ENCODE measurements at regions not wholly inside any gene's neighbourhood (a gene's known extent, or its start where the extent isn't known, plus 50 kb on each side); places are given as distances from the start of the nearest gene placed in this dataset.

DNA sequence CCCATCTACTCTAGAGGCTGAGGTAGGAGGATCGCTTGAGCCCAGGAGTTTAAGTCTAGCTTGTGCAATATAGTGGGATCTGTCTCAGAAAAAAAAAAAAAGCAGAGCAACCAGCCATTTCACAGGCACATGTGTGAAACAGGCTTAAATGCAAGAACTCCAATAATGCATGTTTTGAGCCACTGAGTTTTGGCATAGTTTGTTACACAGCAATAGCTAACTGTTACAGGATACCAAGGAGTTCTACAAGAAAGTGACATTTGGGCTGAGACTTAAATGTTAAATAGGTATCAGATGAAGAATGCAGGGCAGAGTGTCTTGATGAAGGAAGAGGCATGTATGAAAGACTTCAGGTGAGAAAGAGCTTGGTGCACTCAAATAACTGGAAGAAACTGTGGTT lies 240.0 kb upstream of the FOXN3 start:
- no peak for DNase-seq (ENCODE audit: low read depth)
- H3K36me3 ChIP-seq (ENCODE audit: control insufficient read depth, insufficient read depth, low read length, severe bottlenecking) = no peaks in the 10 kb centered on the region
- H3K9me3 ChIP-seq (ENCODE audit: control insufficient read depth, low read length) = peaks cover 5% of the 10 kb centered on the region
- H3K27me3 ChIP-seq (replicated peaks; ENCODE audit: control insufficient read depth, insufficient read depth, low read length) = no peaks in the 10 kb centered on the region
- no peak overlapping the region for H3K9ac ChIP-seq (ENCODE audit: low read length)
- H3K4me1 ChIP-seq (ENCODE audit: control insufficient read depth, insufficient read depth, low read length) = peaks cover 11% of the 10 kb centered on the region
- H3K4me3 ChIP-seq (ENCODE audit: low read length) = no peak overlapping the region

DNA sequence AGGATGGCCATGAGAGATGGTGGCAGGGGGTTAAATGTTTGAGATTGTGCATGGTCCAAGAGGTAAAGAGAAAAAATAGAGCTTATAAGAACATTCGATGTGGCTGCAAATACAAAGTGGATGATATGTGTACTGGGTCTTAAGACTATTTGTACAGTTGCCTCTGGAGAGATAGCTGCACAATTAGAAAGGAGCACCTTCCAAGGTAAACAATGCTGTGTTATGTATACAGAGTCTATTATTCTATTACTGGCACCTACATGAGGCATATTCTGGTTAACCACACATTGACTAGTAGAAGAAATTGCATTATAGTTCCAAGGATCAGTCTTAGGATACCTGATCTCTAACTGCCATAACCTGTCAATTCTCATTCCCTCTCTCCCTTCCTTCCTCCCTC lies 238.0 kb upstream of the FOXN3 start:
- H3K27me3 ChIP-seq (replicated peaks; ENCODE audit: control insufficient read depth, insufficient read depth, low read length) = no peaks in the 10 kb centered on the region
- DNase-seq (ENCODE audit: low read depth) = no peak
- H3K4me3 ChIP-seq (ENCODE audit: low read length) = no peak overlapping the region
- no peak overlapping the region for H3K9ac ChIP-seq (ENCODE audit: low read length)
- peaks cover 5% of the 10 kb centered on the region for H3K4me1 ChIP-seq (ENCODE audit: control insufficient read depth, insufficient read depth, low read length)
- peaks cover 5% of the 10 kb centered on the region for H3K9me3 ChIP-seq (ENCODE audit: control insufficient read depth, low read length)
- H3K36me3 ChIP-seq (ENCODE audit: control insufficient read depth, insufficient read depth, low read length, severe bottlenecking) = no peaks in the 10 kb centered on the region

DNA sequence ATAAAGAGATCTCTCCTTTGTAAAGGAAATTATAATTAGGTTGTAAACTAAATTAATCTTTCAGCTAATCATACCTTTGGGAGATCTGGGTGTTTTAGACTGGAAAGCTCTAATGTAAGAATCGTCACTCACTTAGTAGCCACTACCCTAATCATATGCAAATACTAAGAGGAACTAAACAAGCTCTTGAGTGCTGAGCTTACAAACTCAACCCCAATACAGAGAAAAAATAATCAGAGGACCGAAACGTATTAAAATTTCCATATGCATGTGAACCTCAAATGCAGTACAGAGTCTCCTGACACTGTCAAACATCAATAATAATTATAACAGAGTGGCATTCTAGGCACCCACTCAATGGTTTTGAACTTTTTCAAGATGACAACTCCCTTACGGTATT lies 235.3 kb upstream of the FOXN3 start:
- Histone ChIP-seq H3K36me3 (ENCODE audit: control insufficient read depth, insufficient read depth, low read length, severe bottlenecking) (no peaks in the 10 kb centered on the region), H3K27me3 (replicated peaks; ENCODE audit: control insufficient read depth, insufficient read depth, low read length) (no peaks in the 10 kb centered on the region), H3K9ac (ENCODE audit: low read length) (no peak overlapping the region), H3K4me3 (ENCODE audit: low read length) (no peak overlapping the region), H3K9me3 (ENCODE audit: control insufficient read depth, low read length) (peaks cover 5% of the 10 kb centered on the region), H3K4me1 (ENCODE audit: control insufficient read depth, insufficient read depth, low read length) (no peaks in the 10 kb centered on the region)
- no peak for DNase-seq (ENCODE audit: low read depth)

DNA sequence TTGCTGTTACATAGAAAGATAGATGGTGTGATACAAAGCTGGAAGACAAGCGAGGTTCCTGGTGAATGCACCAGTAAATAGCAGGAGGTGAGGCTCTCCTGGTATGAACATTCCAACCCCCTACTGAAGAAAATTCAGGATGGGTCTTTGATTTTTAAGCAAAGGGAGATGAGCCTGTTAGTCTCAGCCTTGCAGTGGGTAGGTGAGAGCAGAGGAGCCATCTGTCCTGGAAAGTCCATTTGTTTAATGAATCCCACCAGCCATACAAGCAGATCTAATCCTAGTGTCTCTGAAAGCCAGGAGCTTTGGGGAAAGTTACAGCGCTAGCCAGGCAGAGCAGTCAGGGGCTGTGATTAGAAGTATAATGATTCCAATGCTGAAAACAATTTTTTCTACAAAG lies 234.8 kb upstream of the FOXN3 start:
- H3K4me3 ChIP-seq (ENCODE audit: low read length) = no peak overlapping the region
- no peaks in the 10 kb centered on the region for H3K4me1 ChIP-seq (ENCODE audit: control insufficient read depth, insufficient read depth, low read length)

DNA sequence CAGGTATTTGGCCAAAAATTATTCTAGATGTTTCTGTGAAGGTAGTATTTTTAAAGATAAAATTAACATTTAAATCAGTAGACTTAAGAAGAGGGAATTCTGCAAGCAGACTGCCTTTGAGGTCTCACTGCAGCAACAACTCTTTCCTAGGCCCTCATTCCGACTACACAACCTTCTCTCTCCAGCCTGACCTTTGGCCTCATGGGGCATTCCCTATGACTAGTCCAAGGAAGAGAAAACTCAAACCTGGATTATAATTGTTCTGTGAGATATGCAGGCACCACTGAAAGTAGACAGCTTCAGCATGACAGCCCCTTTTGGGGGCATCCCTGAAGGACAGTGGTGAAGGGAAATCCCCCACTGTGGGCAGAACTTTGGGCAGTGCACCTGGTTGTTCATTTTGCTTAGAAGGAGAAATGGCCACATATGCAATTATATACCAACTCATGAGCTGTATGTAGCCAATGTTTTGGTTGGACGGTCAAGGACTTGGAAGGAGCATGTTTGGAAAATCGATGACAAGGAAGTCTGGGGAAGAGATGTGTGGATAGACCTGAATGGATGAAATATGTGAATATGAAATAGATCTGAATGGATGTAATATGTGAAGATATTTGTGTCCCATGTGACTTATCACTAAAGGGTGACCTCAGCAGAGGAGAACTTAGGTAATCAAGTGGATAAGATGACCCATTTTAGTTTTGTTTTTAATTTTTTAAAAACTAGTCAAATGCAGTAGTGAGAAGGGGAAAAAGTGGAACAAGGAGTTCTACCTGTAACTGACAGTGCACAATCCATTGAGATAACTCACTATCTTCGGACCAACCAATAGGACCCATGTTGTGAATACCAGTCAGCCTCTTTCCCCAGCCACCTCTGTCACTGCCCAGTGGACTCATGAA lies 233.3 kb upstream of the FOXN3 start:
- H3K4me1 ChIP-seq (ENCODE audit: control insufficient read depth, insufficient read depth, low read length) = no peaks in the 10 kb centered on the region
- H3K36me3 ChIP-seq (ENCODE audit: control insufficient read depth, insufficient read depth, low read length, severe bottlenecking) = no peaks in the 10 kb centered on the region
- peak; percentile 16 for DNase-seq (ENCODE audit: low read depth)
- no peaks in the 10 kb centered on the region for H3K27me3 ChIP-seq (replicated peaks; ENCODE audit: control insufficient read depth, insufficient read depth, low read length)
- H3K4me3 ChIP-seq (ENCODE audit: low read length) = no peak overlapping the region
- H3K9me3 ChIP-seq (ENCODE audit: control insufficient read depth, low read length) = no peaks in the 10 kb centered on the region
- no peak overlapping the region for H3K9ac ChIP-seq (ENCODE audit: low read length)

More for the DNA sequence above, 234.8 kb upstream of the FOXN3 start:
- no peak for DNase-seq (ENCODE audit: low read depth)
- Histone ChIP-seq H3K36me3 (ENCODE audit: control insufficient read depth, insufficient read depth, low read length, severe bottlenecking) (no peaks in the 10 kb centered on the region), H3K9me3 (ENCODE audit: control insufficient read depth, low read length) (peaks cover under 1% of the 10 kb centered on the region), H3K9ac (ENCODE audit: low read length) (no peak overlapping the region), H3K27me3 (replicated peaks; ENCODE audit: control insufficient read depth, insufficient read depth, low read length) (no peaks in the 10 kb centered on the region)

DNA sequence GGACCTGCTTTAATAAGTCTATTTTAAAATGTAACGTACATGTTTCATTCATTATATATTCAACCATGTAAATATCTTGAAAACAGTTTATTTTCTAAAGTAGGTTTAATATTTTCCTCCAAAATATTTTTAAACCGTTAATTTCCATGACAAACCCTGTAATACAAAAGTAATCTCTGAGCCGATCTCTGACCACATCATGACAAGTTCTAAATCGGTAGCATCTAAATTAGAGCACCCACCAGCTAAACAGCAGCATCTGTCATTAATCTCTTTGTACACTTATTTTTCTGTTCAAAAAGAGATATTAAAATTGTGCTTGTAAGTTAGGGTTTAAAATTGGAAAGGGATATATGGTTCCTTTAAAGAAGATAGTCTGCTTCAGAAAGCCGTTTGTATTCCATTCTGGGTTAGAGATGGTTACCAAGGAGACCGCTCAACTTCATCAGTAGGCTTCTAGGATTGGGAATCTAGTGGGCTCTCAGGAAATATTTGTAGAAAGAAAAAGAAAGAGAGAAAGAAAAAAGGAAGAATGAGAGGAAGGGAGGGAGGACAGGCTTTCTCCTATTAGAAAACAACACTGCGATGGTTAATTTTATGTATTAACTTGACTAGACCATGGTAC lies 232.5 kb upstream of the FOXN3 start:
- no peak for DNase-seq (ENCODE audit: low read depth)
- H3K36me3 ChIP-seq (ENCODE audit: control insufficient read depth, insufficient read depth, low read length, severe bottlenecking) = no peaks in the 10 kb centered on the region
- no peak overlapping the region for H3K4me3 ChIP-seq (ENCODE audit: low read length)
- H3K4me1 ChIP-seq (ENCODE audit: control insufficient read depth, insufficient read depth, low read length) = no peaks in the 10 kb centered on the region
- no peaks in the 10 kb centered on the region for H3K27me3 ChIP-seq (replicated peaks; ENCODE audit: control insufficient read depth, insufficient read depth, low read length)
- no peak overlapping the region for H3K9ac ChIP-seq (ENCODE audit: low read length)
- H3K9me3 ChIP-seq (ENCODE audit: control insufficient read depth, low read length) = no peaks in the 10 kb centered on the region

DNA sequence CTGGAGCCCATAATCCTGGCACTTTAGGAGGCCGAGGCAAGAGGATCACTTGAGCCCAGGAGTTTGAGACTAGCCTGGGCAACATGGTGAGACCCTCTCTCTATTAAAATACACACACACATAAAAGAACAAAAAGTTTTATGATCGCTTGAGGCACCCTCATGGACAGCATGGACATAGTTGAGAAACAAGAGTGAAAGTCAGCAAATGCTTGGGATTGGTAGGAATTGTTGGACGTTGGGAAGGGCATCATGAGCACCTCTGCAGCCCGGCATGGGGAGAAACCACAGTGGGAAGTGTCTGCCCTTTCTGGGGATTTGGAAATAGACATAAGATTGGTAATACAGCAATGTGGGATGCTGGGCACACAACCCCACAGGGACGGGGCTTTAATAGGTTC lies 231.9 kb upstream of the FOXN3 start:
- Histone ChIP-seq H3K9ac (ENCODE audit: low read length) (no peak overlapping the region), H3K4me3 (ENCODE audit: low read length) (no peak overlapping the region), H3K4me1 (ENCODE audit: control insufficient read depth, insufficient read depth, low read length) (no peaks in the 10 kb centered on the region), H3K36me3 (ENCODE audit: control insufficient read depth, insufficient read depth, low read length, severe bottlenecking) (no peaks in the 10 kb centered on the region), H3K27me3 (replicated peaks; ENCODE audit: control insufficient read depth, insufficient read depth, low read length) (no peaks in the 10 kb centered on the region), H3K9me3 (ENCODE audit: control insufficient read depth, low read length) (no peaks in the 10 kb centered on the region)
- DNase-seq (ENCODE audit: low read depth) = no peak

DNA sequence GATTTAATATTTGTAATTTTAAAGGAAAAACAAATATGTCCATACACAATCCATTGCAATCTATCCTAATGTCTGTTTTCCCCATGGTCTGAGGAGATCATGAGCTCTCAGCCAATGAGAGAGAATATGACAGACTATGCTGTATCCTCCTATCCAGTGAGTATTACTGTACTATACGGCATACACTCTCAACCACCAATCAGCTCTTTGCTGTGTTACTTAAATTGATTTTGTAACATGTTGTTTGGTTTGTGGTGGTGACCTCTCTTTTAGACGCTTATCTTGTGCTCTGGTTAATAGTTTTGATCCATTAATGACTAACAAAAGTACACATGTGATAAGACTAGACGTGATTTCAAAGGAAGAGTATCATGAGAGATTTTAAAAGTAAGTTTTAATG lies 231.5 kb upstream of the FOXN3 start:
- no peak overlapping the region for H3K9ac ChIP-seq (ENCODE audit: low read length)
- H3K9me3 ChIP-seq (ENCODE audit: control insufficient read depth, low read length) = no peaks in the 10 kb centered on the region
- DNase-seq (ENCODE audit: low read depth) = no peak
- no peaks in the 10 kb centered on the region for H3K4me1 ChIP-seq (ENCODE audit: control insufficient read depth, insufficient read depth, low read length)
- no peak overlapping the region for H3K4me3 ChIP-seq (ENCODE audit: low read length)
- H3K36me3 ChIP-seq (ENCODE audit: control insufficient read depth, insufficient read depth, low read length, severe bottlenecking) = no peaks in the 10 kb centered on the region
- no peaks in the 10 kb centered on the region for H3K27me3 ChIP-seq (replicated peaks; ENCODE audit: control insufficient read depth, insufficient read depth, low read length)

DNA sequence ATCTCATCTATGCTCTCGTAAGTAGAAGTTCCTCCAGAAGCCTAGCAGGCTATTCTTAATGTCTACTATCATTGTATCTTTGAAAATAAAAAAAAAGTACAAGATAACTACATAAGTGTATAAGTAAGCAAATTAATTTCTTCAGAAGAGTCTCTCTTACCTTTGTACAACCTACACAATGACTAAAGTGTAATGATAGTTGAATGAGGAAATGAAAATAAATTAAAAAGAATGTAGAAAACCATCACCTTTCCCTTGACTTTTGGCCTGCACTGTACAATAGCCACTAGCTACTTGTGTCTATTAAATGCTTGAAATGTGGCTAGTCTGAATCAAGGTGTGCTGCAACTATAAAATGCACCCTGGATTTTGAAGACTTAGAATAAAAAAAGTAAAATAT lies 229.9 kb upstream of the FOXN3 start:
- H3K9me3 ChIP-seq (ENCODE audit: control insufficient read depth, low read length) = no peaks in the 10 kb centered on the region
- no peaks in the 10 kb centered on the region for H3K4me1 ChIP-seq (ENCODE audit: control insufficient read depth, insufficient read depth, low read length)
- no peak for DNase-seq (ENCODE audit: low read depth)
- no peaks in the 10 kb centered on the region for H3K27me3 ChIP-seq (replicated peaks; ENCODE audit: control insufficient read depth, insufficient read depth, low read length)
- H3K9ac ChIP-seq (ENCODE audit: low read length) = no peak overlapping the region
- no peak overlapping the region for H3K4me3 ChIP-seq (ENCODE audit: low read length)
- H3K36me3 ChIP-seq (ENCODE audit: control insufficient read depth, insufficient read depth, low read length, severe bottlenecking) = no peaks in the 10 kb centered on the region

DNA sequence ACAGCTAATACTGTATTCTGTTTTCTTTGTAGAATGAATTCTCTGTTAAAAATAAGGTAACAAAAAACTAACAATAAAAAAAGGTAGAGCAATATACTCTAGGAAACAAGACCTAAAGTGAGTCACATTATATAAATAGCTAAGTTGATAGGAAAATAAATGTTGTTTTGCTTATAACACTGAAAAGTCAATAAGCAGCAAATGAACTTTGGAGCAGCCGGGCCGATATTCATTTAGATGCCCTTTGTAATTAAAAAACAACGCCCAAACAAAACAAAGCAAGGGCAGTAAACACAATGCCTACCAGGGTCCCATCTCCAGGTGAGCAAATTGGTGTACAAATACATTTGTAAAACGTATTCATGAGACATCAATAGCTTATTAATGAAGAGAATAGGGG lies 227.6 kb upstream of the FOXN3 start:
- Histone ChIP-seq H3K4me1 (ENCODE audit: control insufficient read depth, insufficient read depth, low read length) (peaks cover 6% of the 10 kb centered on the region), H3K9ac (ENCODE audit: low read length) (no peak overlapping the region), H3K36me3 (ENCODE audit: control insufficient read depth, insufficient read depth, low read length, severe bottlenecking) (no peaks in the 10 kb centered on the region), H3K4me3 (ENCODE audit: low read length) (no peak overlapping the region), H3K9me3 (ENCODE audit: control insufficient read depth, low read length) (no peaks in the 10 kb centered on the region), H3K27me3 (replicated peaks; ENCODE audit: control insufficient read depth, insufficient read depth, low read length) (no peaks in the 10 kb centered on the region)
- DNase-seq (ENCODE audit: low read depth) = no peak

DNA sequence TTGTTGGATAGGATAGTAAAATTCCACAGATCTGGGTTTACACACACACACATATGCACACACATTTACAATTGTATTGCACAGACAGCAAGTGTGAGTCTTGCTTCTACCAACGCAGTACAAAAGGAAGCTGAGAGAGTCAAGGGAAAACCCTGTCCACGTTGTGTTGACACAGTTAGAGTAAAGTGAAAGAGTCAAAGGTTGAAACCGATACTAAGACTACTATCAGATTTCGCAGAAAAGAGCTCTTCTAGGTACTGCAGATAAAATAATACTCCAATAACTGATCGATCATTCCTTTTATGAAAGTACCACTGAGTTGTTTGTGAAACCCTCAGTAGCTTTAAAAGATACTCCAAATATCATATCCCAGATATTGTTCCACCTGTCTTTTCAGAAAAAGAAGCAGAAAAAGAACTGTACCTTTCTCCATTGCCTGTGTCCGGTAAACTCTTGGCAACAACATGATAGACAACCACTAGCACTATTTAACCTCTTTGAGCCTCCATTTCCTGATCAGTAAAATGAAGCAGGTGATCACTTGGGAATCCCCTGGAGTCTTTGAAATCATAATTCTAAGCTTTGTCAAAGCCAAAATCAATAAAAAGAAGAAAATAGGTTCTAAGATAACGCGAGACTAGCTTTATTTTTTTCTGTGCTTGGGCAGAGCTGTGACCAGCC lies 224.6 kb upstream of the FOXN3 start:
- no peaks in the 10 kb centered on the region for H3K9me3 ChIP-seq (ENCODE audit: control insufficient read depth, low read length)
- no peaks in the 10 kb centered on the region for H3K27me3 ChIP-seq (replicated peaks; ENCODE audit: control insufficient read depth, insufficient read depth, low read length)
- H3K36me3 ChIP-seq (ENCODE audit: control insufficient read depth, insufficient read depth, low read length, severe bottlenecking) = no peaks in the 10 kb centered on the region
- H3K4me3 ChIP-seq (ENCODE audit: low read length) = no peak overlapping the region
- H3K4me1 ChIP-seq (ENCODE audit: control insufficient read depth, insufficient read depth, low read length) = peaks cover 6% of the 10 kb centered on the region
- H3K9ac ChIP-seq (ENCODE audit: low read length) = no peak overlapping the region
- DNase-seq (ENCODE audit: low read depth) = no peak
